ENCODE measurements at regions not wholly inside any gene's neighbourhood (a gene's known extent, or its start where the extent isn't known, plus 50 kb on each side); places are given as distances from the start of the nearest gene placed in this dataset.

- no peak for FAIRE-seq
- peak; percentile 18 for DNase-seq (ENCODE audit: insufficient read length, low spot score)
Observed at GRCh38 chr4:84085986-84086385, 413.1 kb downstream of the NKX6-1 start.

GRCh38 chr4:84070289-84070688 is 428.8 kb downstream of the NKX6-1 start:
- FAIRE-seq (no peak), DNase-seq (ENCODE audit: insufficient read length, low spot score) (no peak)
- no peak for TF ChIP-seq CTCF (IDR thresholded peaks at IDR 0.05; ENCODE audit: insufficient read depth, missing control alignments)

More at GRCh38 chr4:84085986-84086385, 413.1 kb downstream of the NKX6-1 start:
- TF ChIP-seq CTCF (IDR thresholded peaks at IDR 0.05; ENCODE audit: insufficient read depth, missing control alignments) = peak; percentile 17

- peak; percentile 89 for FAIRE-seq
- no peak for TF ChIP-seq CTCF (IDR thresholded peaks at IDR 0.05; ENCODE audit: insufficient read depth, missing control alignments)
- peak; percentile 25 for DNase-seq (ENCODE audit: insufficient read length, low spot score)
Observed at GRCh38 chr4:84063619-84064018, 435.5 kb downstream of the NKX6-1 start.

GRCh38 chr4:84058201-84058600 is 440.9 kb downstream of the NKX6-1 start:
- no peak for TF ChIP-seq CTCF (IDR thresholded peaks at IDR 0.05; ENCODE audit: insufficient read depth, missing control alignments)
- no peak for DNase-seq (ENCODE audit: insufficient read length, low spot score)
- no peak for FAIRE-seq

GRCh38 chr4:84051639-84052038 is 447.5 kb downstream of the NKX6-1 start:
- no peak for DNase-seq (ENCODE audit: insufficient read length, low spot score)
- TF ChIP-seq CTCF (IDR thresholded peaks at IDR 0.05; ENCODE audit: insufficient read depth, missing control alignments) = no peak
- FAIRE-seq = no peak

GRCh38 chr4:84051089-84051488 is 448.0 kb downstream of the NKX6-1 start:
- FAIRE-seq (no peak), DNase-seq (ENCODE audit: insufficient read length, low spot score) (no peak)
- no peak for TF ChIP-seq CTCF (IDR thresholded peaks at IDR 0.05; ENCODE audit: insufficient read depth, missing control alignments)

GRCh38 chr4:84050015-84050414 is 449.1 kb downstream of the NKX6-1 start:
- FAIRE-seq (no peak), DNase-seq (ENCODE audit: insufficient read length, low spot score) (no peak)
- TF ChIP-seq CTCF (IDR thresholded peaks at IDR 0.05; ENCODE audit: insufficient read depth, missing control alignments) = no peak
